Keratinocyte (primary cell): ENCODE measurements at regions not wholly inside any gene's neighbourhood (a gene's known extent, or its start where the extent isn't known, plus 50 kb on each side); places are given as distances from the start of the nearest gene placed in this dataset.

ENCODE experiments used
- DNase-seq: peaks from one replicate; pipeline ENCODE4 v3.0.0-alpha.2; 2011; ENCODE audit warnings: low read depth, missing footprints, low spot score
- FAIRE-seq: peaks from 2 replicates; lab custom pipeline; 2011; peaks lifted over from hg19 to GRCh38; lab: Jason Lieb, UNC
- H2AFZ ChIP-seq: 2 replicates; pipeline ENCODE4 v1.6.0; 2012; ENCODE audit warnings: low read length, control low read depth, inconsistent platforms; ENCODE audit not compliant: control insufficient read depth
- H3K27ac ChIP-seq: 2 replicates; pipeline ENCODE4 v1.5.1; 2011; ENCODE audit warnings: low read length; ENCODE audit not compliant: control insufficient read depth, insufficient read depth
- H3K27me3 ChIP-seq: 3 replicates; pipeline ENCODE4 v1.6.0; 2011; ENCODE audit warnings: low read length; ENCODE audit not compliant: control insufficient read depth, insufficient read depth; ENCODE audit errors: extremely low read depth
- H3K36me3 ChIP-seq, 2 experiments: 2 replicates in 1 of 2; 3 replicates in 1 of 2; pipeline ENCODE4 v1.5.1; 2011; ENCODE audit warnings: low read length in 2 of 2, mild to moderate bottlenecking in 1 of 2; ENCODE audit not compliant: control insufficient read depth in 2 of 2, insufficient read depth in 2 of 2; ENCODE audit errors: extremely low read depth in 1 of 2
- H3K4me1 ChIP-seq: 3 replicates; pipeline ENCODE4 v1.5.1; 2011; ENCODE audit warnings: low read length; ENCODE audit not compliant: control insufficient read depth, insufficient read depth; ENCODE audit errors: extremely low read depth
- H3K4me2 ChIP-seq: 3 replicates; pipeline ENCODE4 v1.6.0; 2011; ENCODE audit warnings: low read depth, low read length; ENCODE audit not compliant: control insufficient read depth, insufficient read depth; ENCODE audit errors: extremely low read depth
- H3K4me3 ChIP-seq, 3 experiments: fragments of 200-600 bp in 1 of 3; sonication (generic) in 1 of 3; 2 replicates in 2 of 3; 3 replicates in 1 of 3; pipeline ENCODE4 v1.5.1; 2011 to 2016; ENCODE audit warnings: low read length in 3 of 3, mild to moderate bottlenecking in 3 of 3, control low read depth in 2 of 3, inconsistent platforms in 1 of 3, low read depth in 1 of 3, mixed read lengths in 1 of 3, mixed run types in 1 of 3, moderate library complexity in 1 of 3; ENCODE audit not compliant: control insufficient read depth in 2 of 3, insufficient read depth in 2 of 3; ENCODE audit errors: extremely low read depth in 1 of 3
- H3K79me2 ChIP-seq: 2 replicates; pipeline ENCODE4 v1.6.0; 2012; ENCODE audit warnings: low read length; ENCODE audit not compliant: control insufficient read depth, insufficient read depth
- H3K9ac ChIP-seq: 3 replicates; pipeline ENCODE4 v1.6.0; 2011; ENCODE audit warnings: low read length; ENCODE audit not compliant: control insufficient read depth, insufficient read depth; ENCODE audit errors: extremely low read depth
- H3K9me1 ChIP-seq: 3 replicates; pipeline ENCODE4 v1.6.0; 2011; ENCODE audit warnings: low read length; ENCODE audit not compliant: control insufficient read depth, insufficient read depth; ENCODE audit errors: extremely low read depth
- H3K9me3 ChIP-seq: 2 replicates; pipeline ENCODE4 v1.5.1; 2012; ENCODE audit warnings: low read depth, low read length; ENCODE audit not compliant: control insufficient read depth
- H4K20me1 ChIP-seq: 3 replicates; pipeline ENCODE4 v1.6.0; 2011; ENCODE audit warnings: low read length; ENCODE audit not compliant: control insufficient read depth, insufficient read depth; ENCODE audit errors: extremely low read depth
- EZH2 ChIP-seq: IDR thresholded peaks from one replicate; pipeline ENCODE4 v1.6.1; 2012; ENCODE audit warnings: inconsistent platforms, mild to moderate bottlenecking, low read length, moderate library complexity
- dilution Hi-C: fragments of 300-500 bp; cut with MboI; formaldehyde crosslinking; loops from one replicate; pipeline ENCODE4 v1.7.0; 2020; ENCODE audit warnings: low sequenced_read_pairs; ENCODE audit not compliant: extremely low pct_ligation_motif_present
- TF ChIP-seq, protein P1 (sequence below), 3 experiments: IDR thresholded peaks in 1 of 3; conservative IDR thresholded peaks in 1 of 3; optimal IDR thresholded peaks in 1 of 3; 2 replicates in 2 of 3; 3 replicates in 1 of 3; pipeline versions ENCODE3 to v1.5.1; 2011; ENCODE audit warnings: low read length in 3 of 3, mild to moderate bottlenecking in 3 of 3, moderate library complexity in 2 of 3, control low read depth in 1 of 3, inconsistent platforms in 1 of 3; ENCODE audit not compliant: insufficient read depth in 2 of 3; ENCODE audit errors: extremely low read depth in 1 of 3

GRCh38 chr13:107811233-107812013 is 403.9 kb downstream of the LIG4 start:
- Histone ChIP-seq H2AFZ (no peak overlapping the region), H4K20me1 (no peaks in the 10 kb centered on the region), H3K4me1 (no peaks in the 10 kb centered on the region), H3K36me3 (no peaks in the 10 kb centered on the region), H3K9me1 (no peaks in the 10 kb centered on the region), H3K9ac (no peak overlapping the region), H3K27me3 (no peaks in the 10 kb centered on the region), H3K9me3 (no peaks in the 10 kb centered on the region), H3K4me2 (no peak overlapping the region), H3K27ac (no peak overlapping the region), H3K79me2 (no peaks in the 10 kb centered on the region), H3K4me3 (no peak overlapping the region)
- dilution Hi-C loops = no loop called here
- FAIRE-seq (no peak), DNase-seq (no peak)
- no peak for TF ChIP-seq EZH2
- TF ChIP-seq, protein P1, sequence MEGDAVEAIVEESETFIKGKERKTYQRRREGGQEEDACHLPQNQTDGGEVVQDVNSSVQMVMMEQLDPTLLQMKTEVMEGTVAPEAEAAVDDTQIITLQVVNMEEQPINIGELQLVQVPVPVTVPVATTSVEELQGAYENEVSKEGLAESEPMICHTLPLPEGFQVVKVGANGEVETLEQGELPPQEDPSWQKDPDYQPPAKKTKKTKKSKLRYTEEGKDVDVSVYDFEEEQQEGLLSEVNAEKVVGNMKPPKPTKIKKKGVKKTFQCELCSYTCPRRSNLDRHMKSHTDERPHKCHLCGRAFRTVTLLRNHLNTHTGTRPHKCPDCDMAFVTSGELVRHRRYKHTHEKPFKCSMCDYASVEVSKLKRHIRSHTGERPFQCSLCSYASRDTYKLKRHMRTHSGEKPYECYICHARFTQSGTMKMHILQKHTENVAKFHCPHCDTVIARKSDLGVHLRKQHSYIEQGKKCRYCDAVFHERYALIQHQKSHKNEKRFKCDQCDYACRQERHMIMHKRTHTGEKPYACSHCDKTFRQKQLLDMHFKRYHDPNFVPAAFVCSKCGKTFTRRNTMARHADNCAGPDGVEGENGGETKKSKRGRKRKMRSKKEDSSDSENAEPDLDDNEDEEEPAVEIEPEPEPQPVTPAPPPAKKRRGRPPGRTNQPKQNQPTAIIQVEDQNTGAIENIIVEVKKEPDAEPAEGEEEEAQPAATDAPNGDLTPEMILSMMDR (optimal IDR thresholded peaks at IDR 0.05 in 1 of 3, IDR thresholded peaks at IDR 0.05 in 1 of 3, conservative IDR thresholded peaks at IDR 0.05 in 1 of 3; ENCODE audit: extremely low read depth in 1 of 3, insufficient read depth in 2 of 3, low read length in 3 of 3) = no peak

DNA sequence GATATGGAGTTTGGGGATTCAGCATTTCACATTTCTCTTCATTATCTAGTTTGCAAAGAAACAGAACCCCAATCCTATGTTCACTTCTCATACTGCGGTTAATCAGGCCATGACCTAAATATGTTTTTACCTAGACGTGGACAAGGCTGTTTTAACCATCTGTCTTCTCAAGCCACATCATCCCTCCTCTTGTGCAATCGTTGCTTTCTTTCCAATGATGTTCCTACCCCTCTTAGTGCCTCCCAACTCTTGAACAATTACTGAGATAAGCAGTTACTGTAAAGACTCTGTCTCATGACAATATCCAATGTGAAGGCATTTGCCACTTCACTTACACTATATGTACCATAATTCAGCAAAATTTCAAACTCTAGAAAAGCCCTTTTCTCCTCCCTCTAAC is 406.2 kb downstream of the LIG4 start:
- FAIRE-seq (no peak), DNase-seq (no peak)
- H3K9me3 ChIP-seq = no peaks in the 10 kb centered on the region
- no peaks in the 10 kb centered on the region for H3K4me1 ChIP-seq
- no peak overlapping the region for H3K27ac ChIP-seq
- no peak overlapping the region for H3K4me3 ChIP-seq
- no peaks in the 10 kb centered on the region for H4K20me1 ChIP-seq
- no peak overlapping the region for H3K9ac ChIP-seq
- no peak for TF ChIP-seq EZH2
- TF ChIP-seq, protein P1 (optimal IDR thresholded peaks at IDR 0.05 in 1 of 3, IDR thresholded peaks at IDR 0.05 in 1 of 3, conservative IDR thresholded peaks at IDR 0.05 in 1 of 3; ENCODE audit: extremely low read depth in 1 of 3, insufficient read depth in 2 of 3, low read length in 3 of 3) = no peak
- dilution Hi-C loops = no loop called here
- H3K79me2 ChIP-seq = no peaks in the 10 kb centered on the region
- no peaks in the 10 kb centered on the region for H3K27me3 ChIP-seq
- no peaks in the 10 kb centered on the region for H3K36me3 ChIP-seq
- no peak overlapping the region for H3K4me2 ChIP-seq
- H3K9me1 ChIP-seq = no peaks in the 10 kb centered on the region
- H2AFZ ChIP-seq = no peak overlapping the region
